ENCODE measurements at regions not wholly inside any gene's neighbourhood (a gene's known extent, or its start where the extent isn't known, plus 50 kb on each side); places are given as distances from the start of the nearest gene placed in this dataset.

GRCh38 chr14:38751459-38751858, 351.6 kb downstream of the SEC23A start:
- no peaks in the 10 kb centered on the region for H3K9me3 Mint-ChIP-seq (ENCODE audit: insufficient read depth)
- no peaks in the 10 kb centered on the region for H3K36me3 Mint-ChIP-seq (ENCODE audit: low read depth)
- no peak overlapping the region for H3K4me3 Mint-ChIP-seq
- no peaks in the 10 kb centered on the region for H3K27me3 Mint-ChIP-seq (ENCODE audit: low read depth)
- CTCF ChIA-PET: no interaction called here
- DNase-seq (no peak), ATAC-seq (no peak)
- no peaks in the 10 kb centered on the region for H3K4me1 Mint-ChIP-seq (ENCODE audit: low read depth)
- POLR2A ChIA-PET: no interaction called here
- H3K27ac Mint-ChIP-seq: no peak overlapping the region

- no peaks in the 10 kb centered on the region for H3K4me1 Mint-ChIP-seq (ENCODE audit: low read depth)
- ChIA-PET POLR2A (no interaction called here), CTCF (interaction anchor here (0.7 kb wide), 1 partner anchor 266 kb away, joined by 3 read pairs; no protein-coding TSS in a partner anchor)
- DNase-seq: no peak
- no peaks in the 10 kb centered on the region for H3K36me3 Mint-ChIP-seq (ENCODE audit: low read depth)
- no peak overlapping the region for H3K4me3 Mint-ChIP-seq
- no peaks in the 10 kb centered on the region for H3K9me3 Mint-ChIP-seq (ENCODE audit: insufficient read depth)
- H3K27me3 Mint-ChIP-seq (ENCODE audit: low read depth): no peaks in the 10 kb centered on the region
- H3K27ac Mint-ChIP-seq: no peak overlapping the region
- ATAC-seq: no peak
Measured at GRCh38 chr14:38749936-38750335, 353.1 kb downstream of the SEC23A start.

GRCh38 chr14:38745861-38746260, 357.2 kb downstream of the SEC23A start:
- ChIA-PET POLR2A (no interaction called here), CTCF (interaction anchor here (1.4 kb wide), 1 partner anchor 15 kb away, joined by 3 read pairs; no protein-coding TSS in a partner anchor)
- H3K4me3 Mint-ChIP-seq: no peak overlapping the region
- no peak for ATAC-seq
- no peaks in the 10 kb centered on the region for H3K4me1 Mint-ChIP-seq (ENCODE audit: low read depth)
- H3K27me3 Mint-ChIP-seq (ENCODE audit: low read depth): no peaks in the 10 kb centered on the region
- H3K27ac Mint-ChIP-seq: no peak overlapping the region
- H3K9me3 Mint-ChIP-seq (ENCODE audit: insufficient read depth): no peaks in the 10 kb centered on the region
- no peak for DNase-seq
- no peaks in the 10 kb centered on the region for H3K36me3 Mint-ChIP-seq (ENCODE audit: low read depth)

GRCh38 chr14:38743966-38744584, 359.0 kb downstream of the SEC23A start:
- Mint-ChIP-seq H3K27me3 (ENCODE audit: low read depth) (no peaks in the 10 kb centered on the region), H3K4me3 (no peak overlapping the region), H3K4me1 (ENCODE audit: low read depth) (no peaks in the 10 kb centered on the region), H3K36me3 (ENCODE audit: low read depth) (no peaks in the 10 kb centered on the region), H3K27ac (no peak overlapping the region), H3K9me3 (ENCODE audit: insufficient read depth) (no peaks in the 10 kb centered on the region)
- DNase-seq (no peak), ATAC-seq (no peak)
- CTCF ChIA-PET: no interaction called here
- POLR2A ChIA-PET: no interaction called here

GRCh38 chr14:38737686-38738407, 365.2 kb downstream of the SEC23A start:
- Mint-ChIP-seq H3K9me3 (ENCODE audit: insufficient read depth) (no peaks in the 10 kb centered on the region), H3K4me1 (ENCODE audit: low read depth) (no peaks in the 10 kb centered on the region), H3K27ac (no peak overlapping the region), H3K4me3 (no peak overlapping the region), H3K27me3 (ENCODE audit: low read depth) (no peaks in the 10 kb centered on the region), H3K36me3 (ENCODE audit: low read depth) (no peaks in the 10 kb centered on the region)
- ChIA-PET CTCF (no interaction called here), POLR2A (no interaction called here)
- no peak for ATAC-seq
- DNase-seq: no peak

- H3K4me1 Mint-ChIP-seq (ENCODE audit: low read depth): no peaks in the 10 kb centered on the region
- CTCF ChIA-PET: no interaction called here
- H3K27me3 Mint-ChIP-seq (ENCODE audit: low read depth): no peaks in the 10 kb centered on the region
- POLR2A ChIA-PET: no interaction called here
- H3K27ac Mint-ChIP-seq: no peak overlapping the region
- no peaks in the 10 kb centered on the region for H3K9me3 Mint-ChIP-seq (ENCODE audit: insufficient read depth)
- no peak overlapping the region for H3K4me3 Mint-ChIP-seq
- H3K36me3 Mint-ChIP-seq (ENCODE audit: low read depth): no peaks in the 10 kb centered on the region
- DNase-seq: no peak
- ATAC-seq: no peak
Measured at GRCh38 chr14:38735005-38735404, 368.0 kb downstream of the SEC23A start.

- ChIA-PET POLR2A (no interaction called here), CTCF (no interaction called here)
- DNase-seq: no peak
- Mint-ChIP-seq H3K4me3 (no peak overlapping the region), H3K4me1 (ENCODE audit: low read depth) (no peaks in the 10 kb centered on the region), H3K36me3 (ENCODE audit: low read depth) (no peaks in the 10 kb centered on the region), H3K27ac (no peak overlapping the region), H3K9me3 (ENCODE audit: insufficient read depth) (no peaks in the 10 kb centered on the region), H3K27me3 (ENCODE audit: low read depth) (no peaks in the 10 kb centered on the region)
- no peak for ATAC-seq
Measured at GRCh38 chr14:38731962-38732361, 371.1 kb downstream of the SEC23A start.

GRCh38 chr14:38730420-38730819, 372.6 kb downstream of the SEC23A start:
- ATAC-seq: no peak
- Mint-ChIP-seq H3K4me3 (no peak overlapping the region), H3K9me3 (ENCODE audit: insufficient read depth) (no peaks in the 10 kb centered on the region), H3K27ac (no peak overlapping the region), H3K4me1 (ENCODE audit: low read depth) (no peaks in the 10 kb centered on the region), H3K27me3 (ENCODE audit: low read depth) (no peaks in the 10 kb centered on the region), H3K36me3 (ENCODE audit: low read depth) (no peaks in the 10 kb centered on the region)
- POLR2A ChIA-PET: no interaction called here
- CTCF ChIA-PET: no interaction called here
- DNase-seq: no peak

- ChIA-PET CTCF (no interaction called here), POLR2A (no interaction called here)
- H3K4me3 Mint-ChIP-seq: no peak overlapping the region
- ATAC-seq: no peak
- no peak for DNase-seq
- H3K27ac Mint-ChIP-seq: no peak overlapping the region
- H3K9me3 Mint-ChIP-seq (ENCODE audit: insufficient read depth): no peaks in the 10 kb centered on the region
- peaks cover 2% of the 10 kb centered on the region for H3K27me3 Mint-ChIP-seq (ENCODE audit: low read depth)
- H3K36me3 Mint-ChIP-seq (ENCODE audit: low read depth): no peaks in the 10 kb centered on the region
- H3K4me1 Mint-ChIP-seq (ENCODE audit: low read depth): no peaks in the 10 kb centered on the region
Measured at GRCh38 chr14:38727731-38728130, 375.3 kb downstream of the SEC23A start.

- CTCF ChIA-PET: interaction anchor here (1.8 kb wide), 1 partner anchor 292 kb away, joined by 6 read pairs; no protein-coding TSS in a partner anchor
- no peaks in the 10 kb centered on the region for H3K9me3 Mint-ChIP-seq (ENCODE audit: insufficient read depth)
- H3K36me3 Mint-ChIP-seq (ENCODE audit: low read depth): no peaks in the 10 kb centered on the region
- no peak for DNase-seq
- POLR2A ChIA-PET: no interaction called here
- H3K4me3 Mint-ChIP-seq: no peak overlapping the region
- H3K4me1 Mint-ChIP-seq (ENCODE audit: low read depth): no peaks in the 10 kb centered on the region
- H3K27me3 Mint-ChIP-seq (ENCODE audit: low read depth): peaks cover 2% of the 10 kb centered on the region
- ATAC-seq: no peak
- no peak overlapping the region for H3K27ac Mint-ChIP-seq
Measured at GRCh38 chr14:38724621-38725020, 378.4 kb downstream of the SEC23A start.

GRCh38 chr14:38723959-38724358, 379.1 kb downstream of the SEC23A start:
- ATAC-seq: no peak
- Mint-ChIP-seq H3K27ac (no peak overlapping the region), H3K4me1 (ENCODE audit: low read depth) (no peaks in the 10 kb centered on the region), H3K27me3 (ENCODE audit: low read depth) (peaks cover 2% of the 10 kb centered on the region), H3K9me3 (ENCODE audit: insufficient read depth) (no peaks in the 10 kb centered on the region), H3K36me3 (ENCODE audit: low read depth) (no peaks in the 10 kb centered on the region), H3K4me3 (no peak overlapping the region)
- CTCF ChIA-PET: interaction anchor here (1.5 to 1.8 kb wide), 2 partner anchors 143 to 292 kb away, joined by 4 to 6 read pairs; no protein-coding TSS in a partner anchor
- POLR2A ChIA-PET: no interaction called here
- no peak for DNase-seq

GRCh38 chr14:38723277-38723676, 379.8 kb downstream of the SEC23A start:
- Mint-ChIP-seq H3K4me1 (ENCODE audit: low read depth) (no peaks in the 10 kb centered on the region), H3K27me3 (ENCODE audit: low read depth) (peaks cover 2% of the 10 kb centered on the region), H3K36me3 (ENCODE audit: low read depth) (no peaks in the 10 kb centered on the region), H3K9me3 (ENCODE audit: insufficient read depth) (no peaks in the 10 kb centered on the region), H3K27ac (no peak overlapping the region), H3K4me3 (no peak overlapping the region)
- ATAC-seq: no peak
- ChIA-PET POLR2A (no interaction called here), CTCF (interaction anchor here (1.5 to 1.8 kb wide), 2 partner anchors 144 to 293 kb away, joined by 4 to 6 read pairs; no protein-coding TSS in a partner anchor)
- DNase-seq: no peak
